GM21360 (cell line): ENCODE measurements at regions not wholly inside any gene's neighbourhood (a gene's known extent, or its start where the extent isn't known, plus 50 kb on each side); places are given as distances from the start of the nearest gene placed in this dataset.

ENCODE experiments used
- ATAC-seq: cut with Tn5 transposase; IDR thresholded peaks from one replicate; pipeline ENCODE4 v1.9.1; 2021; ENCODE audit warnings: mild to moderate bottlenecking, moderate library complexity; ENCODE audit not compliant: unreplicated experiment

- no peak for ATAC-seq
These were observed 50.3 kb upstream of the TRIM9 start for GRCh38 chr14:51145246-51145645.

- no peak for ATAC-seq
These were observed 52.3 kb upstream of the TRIM9 start for GRCh38 chr14:51147183-51147582.

GRCh38 chr14:51155326-51155725 lies 60.4 kb upstream of the TRIM9 start:
- ATAC-seq = no peak

GRCh38 chr14:51157012-51157411 lies 62.1 kb upstream of the TRIM9 start:
- no peak for ATAC-seq

DNA sequence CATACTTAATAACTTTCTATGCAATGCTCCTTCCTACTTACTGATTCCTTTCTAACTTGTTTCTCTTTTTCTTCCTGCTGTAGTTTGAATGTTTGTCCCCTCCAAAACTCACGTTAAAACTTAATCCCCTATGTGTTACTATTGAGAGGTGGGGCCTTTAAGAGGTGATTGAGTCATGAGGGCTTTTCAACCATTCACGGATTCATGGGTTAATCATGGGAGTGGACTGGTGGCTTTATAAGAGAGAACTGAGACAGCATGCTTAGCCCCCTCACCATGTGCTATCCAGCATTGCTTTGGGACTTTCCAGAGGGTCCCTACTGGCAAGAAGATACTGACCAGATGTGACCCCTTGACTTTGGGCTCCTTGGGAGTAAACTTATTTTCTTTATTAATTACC lies 66.0 kb upstream of the TRIM9 start:
- ATAC-seq = no peak

DNA sequence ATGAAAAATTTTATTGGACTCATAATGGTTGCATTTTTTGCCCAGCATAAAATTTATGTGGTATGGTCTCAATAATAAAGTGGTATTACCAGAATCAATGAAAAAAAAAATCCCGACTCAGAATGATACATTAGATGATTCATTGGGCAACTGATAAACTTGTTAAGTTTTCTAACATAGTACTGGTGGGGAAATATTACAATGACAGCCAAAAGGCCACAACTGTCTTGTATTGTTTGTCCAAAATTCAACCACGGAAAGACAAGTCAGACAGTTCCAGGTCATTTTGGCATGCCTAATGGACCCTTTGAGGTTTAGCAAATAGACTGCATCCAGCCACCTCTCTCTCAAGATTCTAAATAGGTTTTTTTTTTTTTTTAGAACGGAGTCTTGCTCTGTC lies 70.5 kb upstream of the TRIM9 start:
- no peak for ATAC-seq

- ATAC-seq = no peak
These were observed 72.3 kb upstream of the TMX1 start for GRCh38 chr14:51167587-51168214.

DNA sequence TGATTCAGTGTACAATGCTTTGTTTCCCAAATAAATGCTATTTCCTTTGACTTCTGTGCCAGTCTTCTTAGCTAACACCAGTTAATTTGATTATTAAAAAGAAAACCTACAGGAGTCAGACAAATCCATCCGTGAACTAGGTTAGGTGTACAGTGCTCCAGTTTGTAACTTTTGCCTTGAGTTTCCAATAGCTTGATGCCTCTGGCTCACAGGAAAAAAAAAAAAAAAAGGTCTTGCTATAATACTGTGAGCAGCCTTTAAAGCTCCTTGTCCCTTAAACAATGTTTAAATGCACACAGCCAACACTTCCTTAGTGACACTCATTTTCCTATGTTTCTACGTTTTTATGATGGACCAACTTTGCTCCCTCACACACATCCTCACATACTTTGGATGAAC lies 71.8 kb upstream of the TMX1 start:
- ATAC-seq = no peak

DNA sequence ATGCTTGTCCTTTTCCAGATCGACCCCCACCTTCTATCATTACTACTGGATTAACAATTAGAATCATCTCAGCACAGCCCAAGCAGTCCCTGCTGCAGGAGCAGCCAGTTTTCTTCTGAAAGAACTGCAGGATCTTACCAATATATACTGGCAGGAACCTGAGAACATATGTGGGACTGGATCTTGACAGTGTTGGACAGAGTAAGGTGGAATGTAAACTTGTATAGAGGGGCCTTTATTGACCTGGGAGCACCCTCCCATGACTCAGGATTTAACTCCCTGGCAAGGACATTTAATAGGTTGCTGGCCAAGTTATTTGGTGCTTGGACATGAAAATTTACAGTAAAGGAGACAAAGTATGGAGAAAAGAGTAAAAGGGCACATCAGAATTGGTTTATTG lies 66.2 kb upstream of the TMX1 start:
- ATAC-seq = no peak

DNA sequence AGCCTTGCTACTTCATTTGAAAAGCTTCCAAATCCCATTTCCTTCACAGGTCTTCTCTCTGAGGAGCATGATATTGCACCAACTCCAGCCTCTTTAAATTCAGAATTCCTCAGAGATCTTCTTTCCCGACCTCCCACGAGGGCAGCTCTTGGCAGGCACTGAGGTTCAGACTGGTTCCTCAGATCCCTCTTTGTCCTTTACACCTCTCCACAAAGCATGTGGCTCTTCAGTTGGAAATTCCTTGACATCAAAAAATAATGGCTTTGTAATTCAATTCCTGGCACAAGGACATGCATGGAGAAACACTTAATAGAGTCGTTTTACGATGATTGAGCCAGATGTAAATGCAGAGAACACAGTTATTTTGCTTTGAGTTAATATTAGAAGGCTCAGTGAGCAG lies 63.2 kb upstream of the TMX1 start:
- no peak for ATAC-seq

GRCh38 chr14:51180577-51180976 lies 59.5 kb upstream of the TMX1 start:
- peak; percentile 84 for ATAC-seq

GRCh38 chr14:51182131-51182565 lies 57.9 kb upstream of the TMX1 start:
- no peak for ATAC-seq

GRCh38 chr14:51185180-51185579 lies 54.9 kb upstream of the TMX1 start:
- ATAC-seq = no peak

DNA sequence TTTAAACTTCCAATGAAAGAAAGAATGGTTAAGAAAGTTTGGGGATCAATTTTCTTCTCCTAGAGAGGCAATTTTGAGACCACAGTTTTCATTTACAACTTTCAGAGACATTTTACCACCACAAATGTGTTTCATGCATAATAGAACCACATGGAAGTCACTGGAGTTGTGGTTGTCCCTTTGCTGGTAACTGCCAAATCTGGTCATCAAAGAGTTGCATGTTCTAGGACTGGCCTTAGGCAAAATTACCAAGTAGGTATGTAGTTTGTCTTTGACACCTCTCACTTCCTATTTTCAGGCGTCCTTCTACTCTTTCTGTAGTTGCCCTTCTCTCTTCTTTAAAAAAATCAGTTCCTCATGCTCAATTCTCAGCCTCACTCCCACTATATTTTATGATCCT lies 54.3 kb upstream of the TMX1 start:
- peak; percentile 75 for ATAC-seq

- no peak for ATAC-seq
These were observed 51.4 kb upstream of the TMX1 start for GRCh38 chr14:51188566-51189185.

DNA sequence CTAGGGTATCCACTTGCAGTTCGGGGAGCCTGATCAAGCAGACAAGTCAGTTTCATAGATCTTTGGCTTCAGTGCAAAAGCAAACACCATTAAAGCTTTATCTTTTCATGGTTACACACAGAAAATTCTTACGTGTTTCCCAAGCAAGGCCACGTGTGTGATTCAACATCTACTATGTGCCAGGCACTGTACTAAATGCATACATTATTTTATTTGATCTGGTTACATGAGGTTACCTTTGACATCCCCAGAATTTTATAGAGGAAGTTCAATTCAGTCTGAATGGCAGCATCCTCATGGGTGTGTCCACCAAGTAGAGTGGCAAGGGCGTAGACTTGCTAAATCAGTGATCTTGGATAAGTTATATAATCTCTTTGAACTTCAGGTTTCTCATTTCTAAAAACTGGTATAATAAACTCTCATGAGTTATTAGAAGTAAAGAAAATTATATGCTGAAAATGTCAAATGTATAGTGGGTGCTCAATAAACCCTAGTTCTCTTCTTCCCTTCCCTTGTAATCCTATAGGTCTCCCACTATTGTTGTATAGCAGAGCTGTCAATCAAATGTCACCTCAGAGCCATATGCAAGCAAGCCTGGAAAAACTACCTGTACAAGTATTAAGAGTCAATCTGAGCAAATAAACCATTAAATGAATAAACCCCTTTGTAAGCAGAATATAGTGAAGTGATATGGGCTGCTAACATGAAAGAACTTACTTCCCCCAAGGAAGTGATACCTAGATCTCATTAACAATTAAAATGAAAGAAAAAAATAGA lies 50.3 kb upstream of the TMX1 start:
- no peak for ATAC-seq
